Fibroblast of peridontal ligament (primary cell): ENCODE measurements at regions not wholly inside any gene's neighbourhood (a gene's known extent, or its start where the extent isn't known, plus 50 kb on each side); places are given as distances from the start of the nearest gene placed in this dataset.

Source experiments
- DNase-seq: peaks from one replicate; pipeline ENCODE4 v3.0.0-alpha.2; 2010; ENCODE audit errors: extremely low read depth

DNA sequence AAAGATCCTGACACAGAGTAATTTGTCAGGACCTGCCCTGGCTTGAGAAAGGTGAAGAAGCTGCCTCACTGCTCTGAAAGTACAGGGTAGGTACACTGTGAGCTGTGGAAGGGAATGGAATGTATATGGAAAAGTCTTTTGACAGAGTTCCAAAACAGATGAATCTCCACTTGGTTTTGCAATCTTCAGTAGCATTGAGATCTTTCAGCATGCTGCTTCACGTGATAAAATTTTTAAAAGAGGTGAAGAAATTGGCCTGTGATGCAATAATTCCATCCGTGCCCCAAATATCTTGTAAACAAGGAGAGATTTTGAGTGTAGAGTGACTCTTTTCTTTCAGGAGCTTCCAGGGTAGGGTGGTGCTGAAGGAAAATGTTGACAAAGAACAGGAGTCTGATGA is 123.1 kb downstream of the OSR1 start:
- DNase-seq, result peak; percentile 77

DNA sequence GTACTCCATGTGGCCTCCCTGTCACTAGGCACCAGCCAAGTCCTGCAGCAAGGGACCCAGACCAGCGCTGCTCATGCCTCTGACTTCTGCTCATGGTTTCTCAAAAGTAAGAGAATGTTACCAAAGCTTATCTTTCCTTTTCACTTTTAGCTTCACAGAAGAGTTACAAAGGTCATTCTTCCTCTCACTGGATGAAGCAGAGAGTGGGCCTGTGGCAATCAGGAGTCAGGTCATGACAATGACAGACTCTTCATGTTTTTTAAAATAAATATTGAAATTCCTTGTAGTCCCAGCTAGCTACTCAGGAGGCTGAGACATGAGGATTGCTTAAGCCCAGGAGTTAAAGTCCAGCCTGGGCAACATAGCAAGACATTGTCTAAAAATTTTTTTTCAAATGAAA is 126.1 kb downstream of the OSR1 start:
- DNase-seq, result no peak

DNA sequence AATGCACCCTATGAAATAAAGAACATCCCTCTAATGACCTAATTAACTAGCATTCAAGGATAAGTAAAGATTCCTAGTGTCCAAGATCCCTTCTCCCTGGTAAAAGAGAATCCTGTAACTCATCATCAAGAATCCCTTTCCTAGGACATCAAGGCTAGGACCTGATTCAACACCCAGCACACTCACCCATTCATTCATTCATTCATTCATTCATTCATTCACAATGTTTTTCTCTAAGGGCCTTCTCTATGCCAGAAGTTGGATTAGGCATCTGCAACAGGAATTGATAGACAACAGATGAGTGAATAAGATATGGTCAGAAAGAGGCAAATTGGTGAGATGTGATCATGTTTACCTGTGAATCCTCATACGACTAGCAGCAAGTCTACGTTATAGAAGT is 126.8 kb downstream of the OSR1 start:
- DNase-seq, result no peak

DNA sequence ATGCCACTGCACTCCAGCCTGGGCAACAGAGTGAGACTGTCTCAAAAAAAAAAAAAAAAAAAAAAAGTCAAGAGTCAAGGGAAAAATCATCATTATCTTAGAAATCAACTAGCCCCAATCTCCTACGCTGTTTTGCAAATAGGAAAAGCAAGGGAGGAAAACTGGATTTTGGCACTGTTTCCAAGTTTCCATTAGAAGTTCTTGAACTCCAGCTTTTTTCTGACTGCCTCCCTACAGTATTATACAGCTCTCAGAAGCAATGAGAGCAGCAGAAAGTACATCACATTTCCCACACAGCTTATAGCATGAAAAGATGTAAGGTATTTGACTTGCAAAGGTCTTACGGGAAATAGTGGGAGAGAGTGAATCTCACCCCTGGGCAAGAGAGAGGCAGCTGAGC is 127.8 kb downstream of the OSR1 start:
- no peak for DNase-seq

DNA sequence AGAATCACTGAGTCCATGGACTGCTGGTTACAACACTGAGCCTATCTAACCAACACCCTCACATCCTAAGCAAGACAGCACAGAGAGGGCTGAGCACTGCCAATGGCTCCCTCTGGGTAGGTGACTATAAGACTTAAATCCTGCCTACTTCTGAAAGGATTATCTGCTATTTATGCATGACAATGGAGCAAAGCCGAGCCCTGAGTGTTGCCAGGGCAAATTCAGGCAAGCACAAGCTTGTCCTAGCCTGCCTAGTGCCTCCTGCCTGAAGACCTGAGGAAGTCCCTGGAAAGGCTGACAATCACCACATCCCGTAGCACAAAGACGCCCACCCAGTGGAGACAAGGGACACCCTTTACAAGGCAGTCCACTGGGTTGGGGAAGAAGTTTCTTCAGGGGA is 129.7 kb downstream of the OSR1 start:
- DNase-seq, result no peak

DNA sequence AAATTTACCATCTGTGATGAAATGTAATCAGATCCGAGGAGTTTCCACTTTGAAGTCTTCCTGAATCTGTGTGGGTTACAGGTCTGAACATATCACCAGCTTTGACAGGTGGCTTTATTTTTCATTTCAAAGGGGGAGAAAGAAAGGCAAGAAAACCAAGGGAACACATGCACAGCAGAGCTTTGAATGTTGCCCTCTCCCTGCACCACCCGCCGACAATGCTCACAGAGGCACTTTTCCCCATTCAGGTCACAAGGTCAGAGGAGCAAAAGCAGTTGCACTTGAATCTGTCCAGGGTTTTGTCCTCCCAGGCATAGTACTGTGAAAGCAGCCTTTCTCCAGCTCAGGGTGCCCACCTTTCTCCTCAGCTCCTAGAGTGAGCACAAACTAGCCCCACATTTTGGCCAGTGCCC is 130.2 kb downstream of the OSR1 start:
- DNase-seq, result no peak

DNA sequence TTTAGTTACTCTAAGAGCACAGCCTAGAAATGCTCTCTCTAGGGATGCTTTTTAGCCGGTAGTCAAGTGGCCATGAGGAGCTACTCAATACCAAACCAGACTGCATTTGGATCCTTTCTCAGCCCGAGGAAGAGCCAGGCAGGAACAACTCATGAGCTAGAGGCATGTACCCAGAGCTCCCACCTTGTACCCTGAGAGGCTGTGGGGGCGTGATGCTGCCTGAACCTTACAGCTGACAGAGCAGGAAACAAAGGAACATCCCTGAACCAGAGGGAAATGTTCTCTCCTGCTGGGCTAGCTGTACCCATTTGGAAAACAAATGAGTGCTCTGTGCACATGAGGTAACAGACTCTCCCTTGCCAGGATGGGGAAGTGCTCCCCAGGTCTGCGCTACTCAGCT is 131.6 kb downstream of the OSR1 start:
- no peak for DNase-seq

DNA sequence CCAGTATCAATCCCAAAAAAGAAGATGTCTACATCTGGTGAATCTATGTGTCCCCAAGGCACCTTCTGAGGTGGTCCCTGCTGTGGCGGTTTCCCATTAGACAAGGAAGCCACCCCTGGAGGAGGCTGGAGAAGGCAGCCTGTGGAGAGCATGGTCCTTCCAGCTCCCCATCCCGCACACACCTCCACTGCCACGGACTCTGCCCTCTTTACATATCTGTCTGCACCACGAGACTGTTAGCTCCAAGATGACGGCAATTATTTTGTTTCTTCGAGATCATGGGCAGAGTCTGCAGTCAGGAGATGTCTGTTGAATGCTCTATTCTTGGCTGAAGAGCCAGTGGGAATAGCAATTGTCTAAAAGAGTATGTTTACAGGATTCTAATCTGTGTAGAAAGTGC is 132.0 kb downstream of the OSR1 start:
- DNase-seq, result no peak

DNA sequence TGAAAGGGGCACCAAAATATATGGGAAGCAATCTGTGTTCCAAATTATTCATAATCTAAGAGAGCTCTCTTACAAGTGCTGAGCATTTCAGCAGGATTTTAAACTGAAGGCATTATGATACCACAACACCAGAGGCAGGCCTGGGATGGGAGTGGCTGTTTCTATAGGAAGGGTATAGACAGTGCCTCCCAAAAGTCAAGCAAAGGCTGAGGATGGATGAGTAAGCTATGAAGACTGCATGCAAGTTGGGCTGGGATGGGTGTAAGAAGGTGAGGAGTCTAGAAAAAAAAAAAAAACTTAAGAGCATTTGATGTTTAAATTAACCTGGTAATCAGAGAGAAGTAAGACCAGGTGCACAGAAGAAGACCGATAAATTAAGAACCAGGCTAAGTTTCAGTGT is 132.5 kb downstream of the OSR1 start:
- no peak for DNase-seq

DNA sequence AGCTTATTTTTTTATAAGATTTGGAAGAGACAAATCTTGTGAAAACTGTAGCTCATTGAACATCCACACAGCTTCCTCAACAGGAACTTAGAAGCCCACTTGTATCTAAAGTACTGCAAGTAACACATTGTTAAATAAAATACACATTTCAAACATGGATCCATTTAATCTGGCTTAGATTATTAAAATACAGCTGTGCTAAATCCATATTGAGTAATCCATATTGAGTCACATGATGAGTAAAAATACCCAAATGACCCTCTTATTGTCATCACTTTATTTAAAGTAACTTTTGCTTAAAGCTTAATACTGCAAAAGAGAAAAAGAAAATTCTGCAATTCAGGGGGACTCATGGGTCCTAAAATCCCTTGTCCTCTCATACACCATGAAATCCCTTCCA is 133.3 kb downstream of the OSR1 start:
- DNase-seq, result no peak

DNA sequence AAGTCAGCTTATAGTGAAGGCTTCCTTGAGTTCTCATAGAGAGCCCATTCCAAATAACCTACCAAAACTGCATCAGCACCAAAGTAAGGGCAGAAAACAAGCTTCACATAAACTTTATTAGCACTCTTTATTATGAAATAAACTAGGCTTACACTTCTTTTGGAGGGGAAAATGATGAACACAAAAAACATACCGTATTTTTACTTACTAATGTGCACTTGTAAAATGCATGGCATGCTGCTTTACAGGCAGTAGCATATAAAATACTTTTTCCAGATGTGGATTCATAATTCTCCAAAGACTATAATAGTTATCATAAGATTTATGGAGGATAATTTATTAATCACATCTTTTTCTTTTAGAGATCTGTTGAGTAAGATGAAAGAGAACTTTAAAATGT is 133.9 kb downstream of the OSR1 start:
- no peak for DNase-seq

DNA sequence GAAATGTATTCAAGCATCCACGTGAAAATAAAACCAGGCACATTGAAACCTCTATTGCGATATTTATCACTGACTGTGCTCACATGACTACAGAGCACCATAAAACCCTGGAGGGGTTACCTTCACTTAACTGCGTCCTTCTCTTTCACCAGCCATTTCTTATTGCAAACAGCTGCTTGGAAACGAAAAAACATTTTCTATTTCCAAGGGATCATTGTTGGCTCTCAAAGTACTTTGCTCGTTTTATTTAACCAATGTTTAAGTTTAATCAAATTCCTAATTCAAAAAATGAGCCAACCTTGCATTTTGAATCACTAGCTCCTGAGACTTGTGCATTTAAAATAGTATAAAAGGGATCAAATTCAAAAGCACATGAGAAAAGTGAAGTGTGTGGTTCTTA is 134.4 kb downstream of the OSR1 start:
- DNase-seq, result no peak

DNA sequence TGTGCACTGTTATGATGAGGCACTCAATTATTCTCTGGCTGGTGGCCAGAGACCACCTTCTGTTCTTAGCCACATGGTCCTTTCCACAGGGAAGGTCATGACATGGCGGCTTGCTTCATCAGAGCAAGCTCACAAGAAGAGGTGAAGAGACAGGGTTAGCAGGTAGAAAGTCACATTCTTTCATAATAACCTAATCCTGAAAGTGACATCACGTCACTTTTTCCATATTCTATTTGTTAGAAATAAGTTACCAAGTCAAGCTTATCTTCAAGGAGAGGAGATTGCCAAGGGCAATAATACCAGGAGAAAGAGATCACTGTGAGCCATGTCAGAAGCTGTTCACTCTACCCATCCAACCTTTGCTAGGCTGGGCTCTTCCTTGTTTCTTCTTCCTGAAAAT is 139.4 kb downstream of the OSR1 start:
- no peak for DNase-seq

DNA sequence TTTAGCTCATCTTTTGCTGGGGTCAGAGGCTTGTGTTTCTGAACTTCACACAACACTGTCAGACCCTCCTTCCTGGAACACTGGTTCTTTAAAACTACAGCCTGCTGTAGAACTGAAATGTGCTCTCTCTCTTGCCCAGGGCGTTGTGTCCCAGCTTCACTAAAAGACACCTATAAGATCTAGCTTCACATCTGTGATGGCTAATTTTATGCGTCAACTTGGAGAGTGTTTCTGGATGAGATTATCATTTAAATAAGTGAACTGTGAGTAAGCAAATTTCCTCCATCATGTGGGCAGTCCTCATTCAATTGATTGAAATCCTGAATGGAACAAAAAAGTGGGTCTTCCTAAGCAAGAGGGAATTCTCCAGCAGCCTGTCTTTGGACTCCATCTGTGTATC is 140.3 kb downstream of the OSR1 start:
- no peak for DNase-seq

DNA sequence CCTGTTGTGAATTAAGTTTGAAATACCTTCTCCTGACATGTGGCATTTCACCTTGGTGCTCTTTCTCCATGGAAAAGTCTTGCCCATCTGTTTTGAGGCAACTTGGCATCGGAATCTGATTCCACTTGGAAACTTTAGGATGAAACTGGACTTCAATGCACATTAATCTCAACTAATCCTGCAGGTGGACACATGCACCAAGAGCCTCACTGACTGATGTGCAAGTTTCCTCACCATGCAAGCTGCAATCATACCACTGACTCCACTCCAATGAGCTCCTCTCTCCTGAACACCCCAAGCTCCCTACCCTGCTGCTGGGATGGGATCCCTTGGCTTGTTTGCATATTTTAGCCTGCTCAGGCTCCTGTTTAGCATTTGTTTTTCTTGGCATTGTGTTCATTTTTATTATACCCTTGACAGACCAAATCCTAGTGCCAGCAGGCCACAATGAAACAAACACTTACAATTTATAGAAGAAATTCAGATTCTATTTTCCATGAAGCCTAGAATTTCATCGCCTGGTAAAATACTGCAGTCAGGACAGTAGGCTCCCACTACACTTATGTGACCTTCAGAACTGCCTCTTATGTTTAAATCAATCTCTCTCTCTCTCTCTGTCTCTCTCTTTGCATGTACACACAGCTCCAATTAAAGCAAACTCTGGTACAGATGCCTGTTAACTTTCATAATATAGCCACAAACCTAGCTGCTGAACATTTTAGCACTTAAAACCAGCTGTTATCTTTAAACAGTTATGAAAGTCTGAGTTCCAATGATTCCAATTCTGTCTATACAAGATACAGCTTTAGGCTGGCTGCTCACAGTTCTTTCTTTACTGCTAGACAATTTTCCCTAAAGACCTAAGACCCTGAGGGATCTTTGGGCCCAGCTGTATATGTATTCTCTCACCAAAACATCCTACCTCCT is 141.5 kb downstream of the OSR1 start:
- peak; percentile 50 for DNase-seq

DNA sequence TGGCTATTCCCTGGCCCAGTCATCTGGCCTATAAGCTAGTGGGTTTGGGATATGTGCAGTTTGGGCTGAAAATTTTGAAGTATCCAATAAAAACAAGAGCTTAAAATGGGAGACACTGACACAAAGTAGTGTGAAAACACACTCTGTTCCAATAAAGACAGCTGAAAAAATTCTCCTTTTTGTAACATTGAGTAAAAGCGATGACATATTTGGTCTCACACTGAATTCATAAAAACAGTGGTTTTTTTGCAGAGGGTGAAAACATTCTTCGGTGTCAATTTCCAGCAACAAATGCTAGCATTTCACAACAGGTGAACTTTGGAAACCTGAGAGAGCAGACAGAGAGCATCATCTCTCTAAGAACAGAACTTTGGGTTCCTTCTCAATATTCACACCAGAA is 142.2 kb downstream of the OSR1 start:
- no peak for DNase-seq

DNA sequence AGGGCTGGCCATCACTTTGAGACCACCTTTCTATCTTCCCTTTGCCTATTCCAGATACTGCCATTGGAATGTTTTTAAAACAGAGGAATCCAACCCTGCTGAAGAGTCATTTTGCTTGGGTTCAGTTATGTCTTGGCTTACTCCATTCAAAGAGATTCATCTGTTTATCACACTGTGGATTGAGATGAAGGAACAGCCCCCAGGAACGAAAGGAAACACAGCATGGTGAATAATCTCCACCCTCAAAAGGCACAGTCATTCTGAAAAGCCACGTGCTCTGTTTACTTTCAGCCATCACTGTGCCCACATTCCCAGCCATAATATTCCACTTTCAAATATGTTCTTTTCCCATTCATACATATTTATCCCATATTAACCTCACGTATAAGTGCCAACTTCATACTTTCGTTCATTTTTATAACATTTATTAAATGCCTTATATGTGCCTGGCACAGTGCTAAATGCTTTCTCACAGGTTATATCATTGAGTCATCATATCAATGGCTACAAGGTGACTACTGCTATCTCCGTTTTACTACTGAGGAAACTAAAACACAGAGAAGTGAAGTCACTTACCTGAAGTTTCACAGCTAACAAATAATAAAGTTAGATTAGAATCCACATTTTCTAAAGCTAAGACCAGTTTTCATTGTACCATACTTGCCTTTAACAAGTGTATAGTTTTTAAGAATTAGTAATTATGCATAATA is 143.6 kb downstream of the OSR1 start:
- no peak for DNase-seq

DNA sequence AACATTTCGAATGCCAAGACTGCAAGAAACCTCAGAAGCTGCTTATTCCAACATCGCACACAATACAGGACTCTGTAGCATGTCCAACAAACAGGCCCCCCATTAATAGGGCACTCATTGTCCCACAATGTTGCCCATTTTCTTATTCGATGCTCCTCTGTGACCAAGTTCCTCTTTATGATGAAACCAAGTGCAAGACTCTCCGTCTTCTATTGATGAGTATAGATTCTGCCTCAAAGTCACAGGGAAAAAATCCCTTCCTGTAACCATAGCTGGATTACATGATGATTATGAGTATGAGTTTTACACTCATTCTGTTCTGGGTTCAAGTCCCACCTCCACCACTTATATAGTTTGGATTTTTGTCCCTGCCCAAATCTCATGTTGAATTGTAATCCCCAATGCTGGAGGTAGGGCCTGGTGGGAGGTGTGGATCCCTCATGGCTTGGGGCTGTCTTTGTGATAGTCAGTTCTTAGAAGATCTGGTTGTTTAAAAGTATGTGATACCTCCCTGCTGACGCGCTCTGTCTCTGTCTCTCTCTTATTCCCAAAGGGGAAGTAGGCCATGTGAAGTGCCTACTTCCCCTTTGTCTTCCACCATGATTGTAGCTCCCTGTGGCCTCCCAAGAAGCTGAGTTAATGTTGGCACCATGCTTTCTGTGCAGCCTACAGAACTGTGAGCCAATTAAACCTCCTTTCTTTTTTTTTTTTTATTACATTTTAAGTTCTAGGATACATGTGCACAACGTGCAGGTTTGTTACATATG is 148.7 kb downstream of the OSR1 start:
- no peak for DNase-seq

DNA sequence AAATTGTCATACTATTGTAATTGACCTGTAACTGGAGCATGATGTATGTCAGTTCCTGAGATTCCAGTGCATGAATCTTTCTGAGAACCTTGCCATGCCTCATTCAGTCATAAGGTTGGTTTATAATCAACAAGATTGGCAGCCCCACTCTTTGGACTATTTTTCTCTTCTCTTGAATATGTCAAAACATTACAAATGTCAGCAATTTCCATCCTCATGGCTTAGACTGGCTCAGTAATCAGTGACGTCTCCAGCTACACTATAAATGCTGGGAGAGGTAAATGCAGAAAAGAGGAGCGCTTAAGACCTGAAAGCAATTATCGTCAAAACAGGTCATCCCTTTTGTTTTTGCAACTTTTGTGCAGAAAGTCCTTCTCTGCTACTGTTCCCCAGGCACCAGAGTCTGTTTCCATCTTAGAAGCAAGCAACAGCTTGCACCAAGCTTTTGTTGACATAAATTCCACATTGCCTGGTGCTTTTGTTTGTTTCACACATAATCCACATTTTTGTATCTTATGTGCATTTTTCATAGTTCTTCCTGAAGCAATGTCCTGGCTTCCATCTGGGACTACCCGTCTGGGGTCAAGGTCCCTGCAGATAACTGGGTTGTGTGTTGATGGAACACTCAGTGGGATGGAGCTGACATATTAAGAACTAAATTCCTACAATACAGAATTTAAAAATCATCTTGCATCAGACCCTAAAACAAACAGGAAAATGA is 149.8 kb downstream of the OSR1 start:
- no peak for DNase-seq

DNA sequence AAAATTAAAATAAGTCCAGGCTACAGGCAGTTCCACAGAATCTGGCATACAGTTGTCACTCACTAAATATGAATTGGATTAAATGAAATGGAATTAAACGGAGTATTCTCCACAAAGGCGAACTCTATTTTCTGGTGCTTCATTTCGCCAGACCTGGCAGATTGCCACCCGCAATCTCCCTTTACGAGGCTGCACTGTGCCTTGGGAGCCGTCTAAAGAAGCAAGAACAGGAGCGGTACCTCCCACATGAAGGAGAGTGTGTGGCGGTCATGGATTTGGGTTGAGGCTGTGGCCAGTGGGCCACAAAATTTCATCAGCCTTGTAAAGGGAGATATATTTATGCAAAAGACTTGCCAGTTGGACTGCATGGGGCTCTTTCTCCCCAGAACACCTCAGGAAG is 151.0 kb downstream of the OSR1 start:
- DNase-seq, result no peak

DNA sequence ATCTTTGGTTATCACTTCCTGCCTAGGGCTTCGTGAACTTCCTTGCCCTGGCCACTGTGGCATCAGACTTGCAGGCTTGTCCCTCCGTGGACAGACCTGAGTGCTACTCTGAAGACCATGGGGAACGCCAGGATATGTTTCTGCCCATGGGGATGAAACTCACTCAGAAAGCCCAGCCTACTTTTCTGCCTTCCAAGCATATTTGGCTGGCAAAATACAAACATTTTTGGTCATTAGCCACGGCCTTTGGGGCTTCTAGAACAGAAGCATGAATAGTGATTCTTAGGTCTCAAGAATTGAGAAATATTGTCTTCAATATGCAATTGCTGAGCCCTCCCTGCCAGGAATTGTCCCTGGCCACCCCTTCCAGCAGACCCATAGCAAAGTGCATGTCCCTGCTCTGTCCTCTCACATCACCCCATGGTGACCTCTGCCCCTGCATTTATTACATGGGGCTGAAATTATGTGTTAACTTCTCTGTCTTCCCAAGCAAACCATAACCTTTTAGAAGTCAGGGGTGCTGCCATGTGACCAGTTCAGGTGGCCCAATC is 152.4 kb downstream of the OSR1 start:
- DNase-seq, result peak; percentile 55

DNA sequence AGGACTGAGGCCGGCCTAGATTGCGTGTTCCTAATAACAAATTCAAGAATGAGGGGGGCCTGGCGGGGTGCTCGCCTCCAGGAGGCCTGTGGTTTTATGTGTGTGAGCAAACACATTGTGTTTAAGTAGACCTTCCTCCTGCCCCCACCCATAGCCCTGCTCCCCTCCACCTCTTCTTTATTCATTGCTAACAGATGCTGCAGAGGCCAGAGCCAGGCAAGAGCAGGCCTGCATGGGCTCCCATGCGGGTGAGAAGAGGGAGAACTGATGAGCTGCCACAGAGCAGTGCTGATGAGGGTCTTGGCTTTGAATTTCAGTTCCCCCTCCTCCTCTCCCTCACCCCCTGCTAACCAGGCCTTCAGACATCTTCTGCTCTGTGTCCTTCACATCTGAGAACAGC is 154.6 kb downstream of the OSR1 start:
- DNase-seq, result no peak
